BJ (cell line): ENCODE measurements at regions not wholly inside any gene's neighbourhood (a gene's known extent, or its start where the extent isn't known, plus 50 kb on each side); places are given as distances from the start of the nearest gene placed in this dataset.

ENCODE experiments used
- CTCF ChIA-PET: fragments of 350-600 bp; formaldehyde crosslinking; extraction: SDS; loops from one replicate; lab custom pipeline; 2021; ENCODE audit warnings: antibody characterized with exemption, inconsistent platforms; lab: Yijun Ruan, JAX
- POLR2A ChIA-PET: fragments of 300-600 bp; sonication (Branson Sonifier 250); formaldehyde crosslinking; extraction: SDS; loops from one replicate; lab custom pipeline; 2021; ENCODE audit warnings: antibody characterized with exemption; lab: Charles Lee
- DNase-seq: peaks from one replicate; pipeline ENCODE4 v3.0.0-alpha.2; 2011; ENCODE audit warnings: low read depth
- H3K27me3 ChIP-seq: 2 replicates; pipeline ENCODE4 v1.6.0; 2011; ENCODE audit warnings: low read length; ENCODE audit not compliant: control insufficient read depth, insufficient read depth
- H3K36me3 ChIP-seq: 2 replicates; pipeline ENCODE4 v1.5.1; 2011; ENCODE audit warnings: low read length; ENCODE audit not compliant: control insufficient read depth, insufficient read depth
- H3K4me3 ChIP-seq: 2 replicates; pipeline ENCODE4 v1.5.1; 2011; ENCODE audit warnings: low read depth, mild to moderate bottlenecking, control low read depth, low read length
- CTCF ChIP-seq: IDR thresholded peaks from 2 replicates; pipeline ENCODE4 v1.5.1; 2011; ENCODE audit warnings: low read depth, mild to moderate bottlenecking, control low read depth, inconsistent platforms, low read length, moderate library complexity; ENCODE audit not compliant: insufficient read depth

- H3K4me3 ChIP-seq = no peak overlapping the region
- POLR2A ChIA-PET = interaction anchor here (1.4 kb wide), 1 partner anchor 18 kb away, joined by 6 read pairs; no protein-coding TSS in a partner anchor
- TF ChIP-seq CTCF = no peak
- no peaks in the 10 kb centered on the region for H3K36me3 ChIP-seq
- no peak for DNase-seq
- peaks cover 5% of the 10 kb centered on the region; the same call in 1 of the 2 replicates for H3K27me3 ChIP-seq
- CTCF ChIA-PET = interaction anchor here (0.7 to 3.9 kb wide), 6 partner anchors 13 to 247 kb away, joined by 3 to 12 read pairs (median 4); no protein-coding TSS in a partner anchor
Measured at GRCh38 chr16:86319585-86320236, 190.6 kb upstream of the FOXF1 start.

GRCh38 chr16:86320237-86320595 lies 190.1 kb upstream of the FOXF1 start:
- CTCF ChIA-PET = interaction anchor here (0.7 to 3.9 kb wide), 6 partner anchors 13 to 248 kb away, joined by 3 to 12 read pairs (median 4); no protein-coding TSS in a partner anchor
- DNase-seq = no peak
- peaks cover 5% of the 10 kb centered on the region; the same call in 1 of the 2 replicates for H3K27me3 ChIP-seq
- H3K36me3 ChIP-seq = no peaks in the 10 kb centered on the region
- no peak for TF ChIP-seq CTCF
- POLR2A ChIA-PET = interaction anchor here (1.4 kb wide), 1 partner anchor 17 kb away, joined by 6 read pairs; no protein-coding TSS in a partner anchor
- no peak overlapping the region for H3K4me3 ChIP-seq

- peaks cover 5% of the 10 kb centered on the region; the same call in 1 of the 2 replicates for H3K27me3 ChIP-seq
- no peaks in the 10 kb centered on the region for H3K36me3 ChIP-seq
- DNase-seq = no peak
- H3K4me3 ChIP-seq = no peak overlapping the region
- ChIA-PET POLR2A (no interaction called here), CTCF (interaction anchor here (3.9 kb wide), 1 partner anchor 19 kb away, joined by 12 read pairs; no protein-coding TSS in a partner anchor)
- no peak for TF ChIP-seq CTCF
Measured at GRCh38 chr16:86321491-86321890, 188.8 kb upstream of the FOXF1 start.

- CTCF ChIA-PET = interaction anchor here (0.7 to 3.9 kb wide), 2 partner anchors 18 to 370 kb away, joined by 3 to 12 read pairs; no protein-coding TSS in a partner anchor
- Histone ChIP-seq H3K36me3 (no peaks in the 10 kb centered on the region), H3K27me3 (peaks cover 5% of the 10 kb centered on the region; the same call in 1 of the 2 replicates), H3K4me3 (no peak overlapping the region)
- TF ChIP-seq CTCF = no peak
- no peak for DNase-seq
- POLR2A ChIA-PET = no interaction called here
Measured at GRCh38 chr16:86322283-86322682, 188.0 kb upstream of the FOXF1 start.

GRCh38 chr16:86322806-86323205 lies 187.5 kb upstream of the FOXF1 start:
- no peak for DNase-seq
- Histone ChIP-seq H3K4me3 (no peak overlapping the region), H3K36me3 (no peaks in the 10 kb centered on the region), H3K27me3 (peaks cover 5% of the 10 kb centered on the region)
- ChIA-PET CTCF (interaction anchor here (3.9 kb wide), 1 partner anchor 18 kb away, joined by 12 read pairs; no protein-coding TSS in a partner anchor), POLR2A (no interaction called here)
- no peak for TF ChIP-seq CTCF
